Astrocyte (in vitro differentiated cells and primary cell): ENCODE measurements at regions not wholly inside any gene's neighbourhood (a gene's known extent, or its start where the extent isn't known, plus 50 kb on each side); places are given as distances from the start of the nearest gene placed in this dataset.

Experiments
- DNase-seq: peaks from one replicate; pipeline ENCODE4 v3.0.0-alpha.2; 2010; ENCODE audit warnings: low read depth
- FAIRE-seq: peaks from 2 replicates; lab custom pipeline; 2011; peaks lifted over from hg19 to GRCh38; lab: Jason Lieb, UNC
- H2AFZ ChIP-seq: 2 replicates; pipeline ENCODE4 v1.6.0; 2012; ENCODE audit warnings: low read depth, low read length, inconsistent platforms
- H3K27ac ChIP-seq: 2 replicates; pipeline ENCODE4 v1.5.1; 2011; ENCODE audit warnings: low read depth, low read length, inconsistent platforms
- H3K27me3 ChIP-seq: 2 replicates; pipeline ENCODE4 v1.6.0; 2011; ENCODE audit warnings: low read length, inconsistent platforms; ENCODE audit not compliant: insufficient read depth
- H3K36me3 ChIP-seq: 2 replicates; pipeline ENCODE4 v1.5.1; 2011; ENCODE audit warnings: low read length, inconsistent platforms; ENCODE audit not compliant: insufficient read depth
- H3K4me1 ChIP-seq: 2 replicates; pipeline ENCODE4 v1.5.1; 2011; ENCODE audit warnings: low read length, inconsistent platforms; ENCODE audit not compliant: insufficient read depth
- H3K4me2 ChIP-seq: 2 replicates; pipeline ENCODE4 v1.6.0; 2012; ENCODE audit warnings: low read length, inconsistent platforms
- H3K4me3 ChIP-seq: 2 replicates; pipeline ENCODE4 v1.5.1; 2011; ENCODE audit warnings: low read depth, mild to moderate bottlenecking, low read length, inconsistent platforms; ENCODE audit not compliant: insufficient read depth
- H3K79me2 ChIP-seq: 2 replicates; pipeline ENCODE4 v1.6.0; 2012; ENCODE audit warnings: mild to moderate bottlenecking, low read length, inconsistent platforms; ENCODE audit not compliant: insufficient read depth
- H3K9ac ChIP-seq: 2 replicates; pipeline ENCODE4 v1.6.0; 2012; ENCODE audit warnings: mild to moderate bottlenecking, low read length, inconsistent platforms
- H3K9me3 ChIP-seq: 2 replicates; pipeline ENCODE4 v1.5.1; 2012; ENCODE audit warnings: low read depth, mild to moderate bottlenecking, low read length, inconsistent platforms; ENCODE audit not compliant: insufficient read depth
- H4K20me1 ChIP-seq: 2 replicates; pipeline ENCODE4 v1.6.0; 2012; ENCODE audit warnings: low read length, inconsistent platforms; ENCODE audit not compliant: insufficient read depth
- H3K27ac Mint-ChIP-seq: one replicate; pipeline ENCODE4 v1.8.0; 2021; ENCODE audit warnings: mild to moderate bottlenecking, mixed read lengths; ENCODE audit not compliant: unreplicated experiment
- H3K27me3 Mint-ChIP-seq: one replicate; pipeline ENCODE4 v1.8.0; 2021; ENCODE audit warnings: low read depth, mixed read lengths; ENCODE audit not compliant: unreplicated experiment
- H3K36me3 Mint-ChIP-seq: one replicate; pipeline ENCODE4 v1.8.0; 2021; ENCODE audit warnings: low read depth, mixed read lengths; ENCODE audit not compliant: unreplicated experiment
- H3K4me1 Mint-ChIP-seq: one replicate; pipeline ENCODE4 v1.8.0; 2021; ENCODE audit warnings: low read depth, mixed read lengths; ENCODE audit not compliant: unreplicated experiment
- H3K4me3 Mint-ChIP-seq: one replicate; pipeline ENCODE4 v1.8.0; 2021; ENCODE audit warnings: mild to moderate bottlenecking, moderate library complexity, mixed read lengths; ENCODE audit not compliant: unreplicated experiment
- H3K9me3 Mint-ChIP-seq: one replicate; pipeline ENCODE4 v1.8.0; 2021; ENCODE audit warnings: mild to moderate bottlenecking, mixed read lengths; ENCODE audit not compliant: unreplicated experiment
- EZH2 ChIP-seq: IDR thresholded peaks from 2 replicates; pipeline ENCODE4 v1.6.1; 2012; ENCODE audit warnings: mild to moderate bottlenecking, low read length, inconsistent platforms; ENCODE audit not compliant: insufficient read depth
- TF ChIP-seq, protein P1 (sequence below): IDR thresholded peaks from 2 replicates; pipeline ENCODE4 v1.5.1; 2011; ENCODE audit warnings: low read depth, mild to moderate bottlenecking, inconsistent platforms, low read length, moderate library complexity; ENCODE audit not compliant: insufficient read depth

DNA sequence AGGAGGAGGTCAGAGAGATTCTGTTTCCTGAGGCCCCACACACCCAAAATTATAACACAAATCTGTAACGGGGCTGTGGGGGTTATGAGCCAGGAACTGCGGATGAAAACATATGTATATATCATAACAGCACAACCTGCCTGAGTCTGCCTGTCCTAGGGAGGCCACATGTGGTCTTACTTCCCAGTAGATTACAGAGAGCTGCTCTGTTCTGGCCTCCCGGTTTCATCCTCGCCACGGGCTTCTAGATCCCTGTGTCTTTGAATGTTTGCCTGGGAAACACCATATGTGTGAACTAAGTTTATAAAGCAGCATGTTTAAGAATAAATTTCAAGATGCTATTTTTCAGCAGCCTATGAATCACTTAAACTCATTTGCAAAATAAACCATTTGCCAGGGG is 124.0 kb downstream of the TMEM200C start:
- Histone ChIP-seq H2AFZ (no peak overlapping the region), H3K4me1 (no peaks in the 10 kb centered on the region), H4K20me1 (no peaks in the 10 kb centered on the region), H3K4me2 (no peak overlapping the region), H3K9ac (no peak overlapping the region), H3K36me3 (no peaks in the 10 kb centered on the region), H3K79me2 (no peaks in the 10 kb centered on the region), H3K27ac (no peak overlapping the region), H3K4me3 (no peak overlapping the region), H3K27me3 (no peaks in the 10 kb centered on the region), H3K9me3 (no peaks in the 10 kb centered on the region)
- TF ChIP-seq, protein P1, sequence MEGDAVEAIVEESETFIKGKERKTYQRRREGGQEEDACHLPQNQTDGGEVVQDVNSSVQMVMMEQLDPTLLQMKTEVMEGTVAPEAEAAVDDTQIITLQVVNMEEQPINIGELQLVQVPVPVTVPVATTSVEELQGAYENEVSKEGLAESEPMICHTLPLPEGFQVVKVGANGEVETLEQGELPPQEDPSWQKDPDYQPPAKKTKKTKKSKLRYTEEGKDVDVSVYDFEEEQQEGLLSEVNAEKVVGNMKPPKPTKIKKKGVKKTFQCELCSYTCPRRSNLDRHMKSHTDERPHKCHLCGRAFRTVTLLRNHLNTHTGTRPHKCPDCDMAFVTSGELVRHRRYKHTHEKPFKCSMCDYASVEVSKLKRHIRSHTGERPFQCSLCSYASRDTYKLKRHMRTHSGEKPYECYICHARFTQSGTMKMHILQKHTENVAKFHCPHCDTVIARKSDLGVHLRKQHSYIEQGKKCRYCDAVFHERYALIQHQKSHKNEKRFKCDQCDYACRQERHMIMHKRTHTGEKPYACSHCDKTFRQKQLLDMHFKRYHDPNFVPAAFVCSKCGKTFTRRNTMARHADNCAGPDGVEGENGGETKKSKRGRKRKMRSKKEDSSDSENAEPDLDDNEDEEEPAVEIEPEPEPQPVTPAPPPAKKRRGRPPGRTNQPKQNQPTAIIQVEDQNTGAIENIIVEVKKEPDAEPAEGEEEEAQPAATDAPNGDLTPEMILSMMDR = no peak
- no peak for TF ChIP-seq EZH2
- H3K27me3 Mint-ChIP-seq = peaks cover 8% of the 10 kb centered on the region
- no peaks in the 10 kb centered on the region for H3K4me1 Mint-ChIP-seq
- H3K27ac Mint-ChIP-seq = no peak overlapping the region
- DNase-seq (no peak), FAIRE-seq (no peak)
- peaks cover 2% of the 10 kb centered on the region for H3K9me3 Mint-ChIP-seq
- no peaks in the 10 kb centered on the region for H3K36me3 Mint-ChIP-seq
- H3K4me3 Mint-ChIP-seq = no peak overlapping the region

DNA sequence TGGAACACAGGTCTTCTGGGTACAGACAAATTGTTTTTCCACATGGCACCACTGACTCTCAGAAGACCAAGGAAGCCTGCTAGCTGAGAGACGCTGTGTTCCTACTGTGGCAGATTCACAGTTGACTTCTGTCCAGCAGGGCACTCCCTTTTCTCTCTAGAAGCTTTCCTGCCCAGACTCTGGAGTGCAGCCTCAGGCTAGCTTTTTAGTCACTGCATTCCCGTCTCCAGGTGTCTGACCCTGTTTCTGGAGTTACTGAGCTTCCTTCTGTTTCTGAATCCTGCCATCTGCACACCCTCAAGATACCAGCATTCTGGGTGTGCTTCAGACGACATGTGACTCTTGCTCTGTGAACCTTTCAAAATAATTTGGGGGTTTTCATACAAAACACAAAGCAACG is 125.1 kb downstream of the TMEM200C start:
- peaks cover 8% of the 10 kb centered on the region for H3K27me3 Mint-ChIP-seq
- no peak overlapping the region for H2AFZ ChIP-seq
- FAIRE-seq = no peak
- H3K4me1 Mint-ChIP-seq = no peaks in the 10 kb centered on the region
- peaks cover 2% of the 10 kb centered on the region for H3K9me3 Mint-ChIP-seq
- no peak overlapping the region for H3K4me3 Mint-ChIP-seq
- no peak for DNase-seq
- no peak overlapping the region for H3K4me2 ChIP-seq
- no peaks in the 10 kb centered on the region for H3K27me3 ChIP-seq
- H3K36me3 ChIP-seq = no peaks in the 10 kb centered on the region
- TF ChIP-seq, protein P1 = no peak
- no peak for TF ChIP-seq EZH2
- no peaks in the 10 kb centered on the region for H3K36me3 Mint-ChIP-seq
- H3K27ac ChIP-seq = no peak overlapping the region
- H3K27ac Mint-ChIP-seq = no peak overlapping the region
- no peak overlapping the region for H3K4me3 ChIP-seq
- H4K20me1 ChIP-seq = no peaks in the 10 kb centered on the region
- no peaks in the 10 kb centered on the region for H3K9me3 ChIP-seq
- no peak overlapping the region for H3K9ac ChIP-seq
- no peaks in the 10 kb centered on the region for H3K4me1 ChIP-seq
- no peaks in the 10 kb centered on the region for H3K79me2 ChIP-seq

GRCh38 chr18:5768454-5768853 is 126.9 kb downstream of the TMEM200C start:
- H3K4me2 ChIP-seq = no peak overlapping the region
- Mint-ChIP-seq H3K27ac (no peak overlapping the region), H3K27me3 (peaks cover 8% of the 10 kb centered on the region), H3K36me3 (no peaks in the 10 kb centered on the region), H3K4me1 (no peaks in the 10 kb centered on the region), H3K4me3 (no peak overlapping the region), H3K9me3 (no peaks in the 10 kb centered on the region)
- FAIRE-seq (no peak), DNase-seq (no peak)
- H3K27ac ChIP-seq = no peak overlapping the region
- H3K4me1 ChIP-seq = no peaks in the 10 kb centered on the region
- H3K79me2 ChIP-seq = no peaks in the 10 kb centered on the region
- H3K36me3 ChIP-seq = no peaks in the 10 kb centered on the region
- no peaks in the 10 kb centered on the region for H3K9me3 ChIP-seq
- H2AFZ ChIP-seq = no peak overlapping the region
- H3K9ac ChIP-seq = no peak overlapping the region
- TF ChIP-seq, protein P1 = no peak
- no peak for TF ChIP-seq EZH2
- H3K27me3 ChIP-seq = no peaks in the 10 kb centered on the region
- no peaks in the 10 kb centered on the region for H4K20me1 ChIP-seq
- no peak overlapping the region for H3K4me3 ChIP-seq
